Neural crest cell (in vitro differentiated cells): ENCODE measurements at regions not wholly inside any gene's neighbourhood (a gene's known extent, or its start where the extent isn't known, plus 50 kb on each side); places are given as distances from the start of the nearest gene placed in this dataset.

Experiments used
- DNase-seq: peaks from one replicate; pipeline ENCODE4 v3.0.0; 2021; ENCODE audit warnings: low read depth, mixed read lengths, low spot score
- H3K27ac Mint-ChIP-seq: one replicate; pipeline ENCODE4 v1.8.0; 2021; ENCODE audit warnings: mild to moderate bottlenecking, mixed read lengths; ENCODE audit not compliant: unreplicated experiment
- H3K27me3 Mint-ChIP-seq: 2 replicates; pipeline ENCODE4 v1.8.0; 2021; ENCODE audit warnings: low read depth, mild to moderate bottlenecking, mixed read lengths
- H3K36me3 Mint-ChIP-seq: 2 replicates; pipeline ENCODE4 v1.8.0; 2021; ENCODE audit warnings: low read depth, mild to moderate bottlenecking, mixed read lengths
- H3K4me1 Mint-ChIP-seq: 2 replicates; pipeline ENCODE4 v1.8.0; 2021; ENCODE audit warnings: mixed read lengths
- H3K4me3 Mint-ChIP-seq: one replicate; pipeline ENCODE4 v1.8.0; 2021; ENCODE audit warnings: mild to moderate bottlenecking, mixed read lengths
- H3K9me3 Mint-ChIP-seq: 2 replicates; pipeline ENCODE4 v1.8.0; 2021; ENCODE audit warnings: mixed read lengths
- CTCF ChIP-seq: fragments of 200-600 bp; sonication (generic); conservative IDR thresholded peaks from 2 replicates; pipeline ENCODE4 v1.5.0; 2021; ENCODE audit warnings: antibody characterized with exemption, mild to moderate bottlenecking

- TF ChIP-seq CTCF, result peak; percentile 65
- Mint-ChIP-seq H3K4me3 (no peak overlapping the region), H3K36me3 (peaks cover 3% of the 10 kb centered on the region), H3K27me3 (no peaks in the 10 kb centered on the region), H3K27ac (peak overlapping the region; percentile 20), H3K9me3 (peaks cover under 1% of the 10 kb centered on the region), H3K4me1 (peaks cover 12% of the 10 kb centered on the region)
- no peak for DNase-seq
Observed at GRCh38 chr7:52917982-52918578, 117.4 kb upstream of the POM121L12 start.

DNA sequence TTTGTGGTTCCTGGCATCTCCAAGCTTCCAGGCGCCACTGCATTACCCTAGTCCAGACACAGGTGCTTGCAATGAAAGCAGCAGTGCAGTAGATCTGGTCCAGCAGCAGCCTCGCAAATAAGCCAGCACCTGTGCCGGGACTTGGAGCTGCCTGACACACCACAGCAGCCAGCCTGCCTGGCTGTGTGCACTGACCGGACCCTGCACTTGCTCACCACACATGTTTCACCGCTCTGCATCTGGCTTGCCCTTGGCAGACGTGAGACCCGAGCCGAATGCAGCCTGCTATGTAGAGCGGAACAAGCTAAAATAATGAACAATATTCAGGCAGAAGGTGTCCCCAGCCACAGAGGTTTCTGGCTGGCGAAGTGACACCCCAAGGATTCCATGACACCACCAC lies 123.6 kb upstream of the POM121L12 start:
- Mint-ChIP-seq H3K27ac (no peak overlapping the region), H3K9me3 (peaks cover 7% of the 10 kb centered on the region), H3K36me3 (no peaks in the 10 kb centered on the region), H3K27me3 (no peaks in the 10 kb centered on the region), H3K4me3 (no peak overlapping the region), H3K4me1 (peaks cover 4% of the 10 kb centered on the region)
- DNase-seq, result no peak
- no peak for TF ChIP-seq CTCF

GRCh38 chr7:52911326-52911725 lies 124.1 kb upstream of the POM121L12 start:
- Mint-ChIP-seq H3K27me3 (no peaks in the 10 kb centered on the region), H3K36me3 (no peaks in the 10 kb centered on the region), H3K9me3 (peaks cover 7% of the 10 kb centered on the region), H3K27ac (no peak overlapping the region), H3K4me3 (no peak overlapping the region), H3K4me1 (no peaks in the 10 kb centered on the region)
- no peak for TF ChIP-seq CTCF
- no peak for DNase-seq

DNA sequence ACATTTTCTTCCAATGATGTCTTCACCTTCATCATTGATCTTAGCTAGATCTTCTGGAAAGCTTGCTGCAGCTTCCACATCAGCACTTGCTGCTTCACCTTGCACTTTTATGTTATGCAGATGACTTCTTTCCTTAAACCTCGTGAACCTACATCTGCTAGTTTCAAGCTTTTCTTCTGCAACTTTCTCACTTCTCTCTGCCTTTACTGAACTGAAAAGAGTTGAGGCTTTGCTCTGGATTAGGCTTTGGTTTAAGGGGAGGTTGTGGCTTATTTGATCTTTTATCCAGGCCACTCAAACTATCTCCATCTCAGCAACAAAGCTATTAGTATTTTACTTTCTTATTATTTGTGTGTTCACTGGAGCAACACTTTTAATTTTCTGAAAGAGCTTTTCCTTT lies 125.5 kb upstream of the POM121L12 start:
- Mint-ChIP-seq H3K4me3 (no peak overlapping the region), H3K4me1 (no peaks in the 10 kb centered on the region), H3K9me3 (peaks cover 7% of the 10 kb centered on the region), H3K27ac (no peak overlapping the region), H3K36me3 (no peaks in the 10 kb centered on the region), H3K27me3 (no peaks in the 10 kb centered on the region)
- TF ChIP-seq CTCF, result no peak
- DNase-seq, result no peak

DNA sequence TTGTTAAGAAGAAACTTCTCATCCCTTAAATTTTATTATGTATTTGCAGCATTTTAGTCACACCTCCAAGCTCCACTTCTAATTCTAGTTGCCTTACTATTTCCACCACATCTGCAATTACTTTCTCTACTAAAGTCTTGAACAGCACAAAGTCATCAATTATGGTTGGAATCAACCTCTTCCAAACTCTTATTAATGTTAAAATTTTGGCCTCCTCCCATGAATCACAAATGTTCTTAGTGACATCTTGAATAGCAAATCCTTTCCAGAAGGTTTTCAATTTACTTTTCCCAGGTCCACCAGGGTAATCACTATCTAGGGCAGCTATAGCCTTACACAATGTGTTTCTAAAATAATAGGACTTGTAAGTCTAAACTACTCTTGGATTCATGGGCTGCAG lies 126.3 kb upstream of the POM121L12 start:
- H3K4me3 Mint-ChIP-seq, result no peak overlapping the region
- DNase-seq, result no peak
- no peaks in the 10 kb centered on the region for H3K27me3 Mint-ChIP-seq
- no peaks in the 10 kb centered on the region for H3K36me3 Mint-ChIP-seq
- peaks cover 2% of the 10 kb centered on the region for H3K4me1 Mint-ChIP-seq
- no peak for TF ChIP-seq CTCF
- H3K9me3 Mint-ChIP-seq, result peaks cover 7% of the 10 kb centered on the region
- no peak overlapping the region for H3K27ac Mint-ChIP-seq

GRCh38 chr7:52897713-52898112 lies 137.7 kb upstream of the POM121L12 start:
- no peak for TF ChIP-seq CTCF
- Mint-ChIP-seq H3K4me3 (no peak overlapping the region), H3K27me3 (no peaks in the 10 kb centered on the region), H3K9me3 (peaks cover 2% of the 10 kb centered on the region), H3K27ac (no peak overlapping the region), H3K36me3 (no peaks in the 10 kb centered on the region), H3K4me1 (no peaks in the 10 kb centered on the region)
- DNase-seq, result no peak
